GM18520 (cell line): ENCODE measurements at regions not wholly inside any gene's neighbourhood (a gene's known extent, or its start where the extent isn't known, plus 50 kb on each side); places are given as distances from the start of the nearest gene placed in this dataset.
"Not testable (repeated sequence)": the region's sequence is repeated elsewhere in the genome, so short reads cannot be mapped to it uniquely, and the experiment has no call there.

Source experiments
- ATAC-seq: cut with Tn5 transposase; IDR thresholded peaks from one replicate; pipeline ENCODE4 v1.9.1; 2021; ENCODE audit not compliant: unreplicated experiment

DNA sequence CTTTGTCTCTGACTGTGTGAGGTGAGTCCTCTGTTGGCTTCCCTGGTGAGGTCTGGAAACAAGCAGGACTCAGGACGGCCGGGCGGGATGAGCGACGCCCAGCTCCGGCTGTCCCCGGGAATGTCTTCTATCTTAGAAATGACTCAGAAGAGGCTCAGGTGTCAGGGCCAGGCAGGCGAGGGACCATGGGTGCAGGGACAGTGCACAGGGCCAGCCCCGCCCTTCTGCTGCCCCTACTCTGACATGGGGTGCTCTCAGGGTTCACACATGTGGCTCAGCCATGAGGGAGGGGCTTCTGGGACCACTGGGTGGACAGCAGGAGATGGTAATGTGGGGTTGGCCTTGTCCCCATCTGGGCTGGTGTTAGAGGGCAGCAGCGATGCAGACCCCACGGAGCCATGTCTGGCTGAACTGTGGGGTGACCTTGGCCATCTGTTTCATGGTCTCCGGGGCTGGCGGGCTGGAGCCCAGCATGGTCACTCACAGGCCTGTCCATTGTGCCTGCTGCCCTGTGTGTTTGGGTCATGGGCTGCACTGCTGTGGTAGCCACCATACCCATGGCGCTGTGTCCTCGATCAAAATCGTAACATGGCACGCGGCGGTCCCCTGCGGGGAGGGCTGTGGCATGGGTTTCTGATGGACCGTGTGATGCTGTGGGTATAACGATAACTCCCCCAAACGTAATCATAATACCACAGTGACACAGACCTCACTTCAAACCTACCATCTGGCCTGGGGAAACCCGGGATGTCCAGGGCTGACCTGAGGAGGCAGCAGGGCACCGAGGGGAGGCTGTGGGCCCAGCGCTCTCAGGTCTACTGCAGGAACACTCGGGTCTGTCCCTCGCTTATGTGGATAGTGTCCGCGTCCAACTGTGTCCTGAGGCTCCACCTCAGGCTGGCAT is 368.8 kb downstream of the TMEM121 start:
- no peak for ATAC-seq

DNA sequence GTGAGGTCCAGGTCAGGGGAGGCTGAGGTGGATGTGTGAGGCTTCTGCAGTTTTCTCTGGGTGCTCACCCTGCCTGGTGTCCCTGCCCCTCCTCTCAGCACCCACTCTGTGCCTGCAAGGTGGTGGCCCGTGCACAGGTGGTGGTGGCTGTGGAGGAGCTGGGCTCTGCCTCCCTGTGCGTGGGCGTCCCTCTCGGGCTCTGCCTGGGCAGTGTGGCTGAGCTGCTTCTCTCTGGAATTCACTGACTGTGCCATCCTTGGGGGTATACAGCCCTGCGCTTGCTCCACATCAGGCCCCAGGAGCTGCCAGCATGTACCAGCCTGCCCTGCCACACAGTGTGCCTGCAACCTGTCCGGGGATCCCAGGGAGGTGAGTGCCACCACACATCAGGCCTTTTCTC is 369.8 kb downstream of the TMEM121 start:
- ATAC-seq, result not testable (repeated sequence)

DNA sequence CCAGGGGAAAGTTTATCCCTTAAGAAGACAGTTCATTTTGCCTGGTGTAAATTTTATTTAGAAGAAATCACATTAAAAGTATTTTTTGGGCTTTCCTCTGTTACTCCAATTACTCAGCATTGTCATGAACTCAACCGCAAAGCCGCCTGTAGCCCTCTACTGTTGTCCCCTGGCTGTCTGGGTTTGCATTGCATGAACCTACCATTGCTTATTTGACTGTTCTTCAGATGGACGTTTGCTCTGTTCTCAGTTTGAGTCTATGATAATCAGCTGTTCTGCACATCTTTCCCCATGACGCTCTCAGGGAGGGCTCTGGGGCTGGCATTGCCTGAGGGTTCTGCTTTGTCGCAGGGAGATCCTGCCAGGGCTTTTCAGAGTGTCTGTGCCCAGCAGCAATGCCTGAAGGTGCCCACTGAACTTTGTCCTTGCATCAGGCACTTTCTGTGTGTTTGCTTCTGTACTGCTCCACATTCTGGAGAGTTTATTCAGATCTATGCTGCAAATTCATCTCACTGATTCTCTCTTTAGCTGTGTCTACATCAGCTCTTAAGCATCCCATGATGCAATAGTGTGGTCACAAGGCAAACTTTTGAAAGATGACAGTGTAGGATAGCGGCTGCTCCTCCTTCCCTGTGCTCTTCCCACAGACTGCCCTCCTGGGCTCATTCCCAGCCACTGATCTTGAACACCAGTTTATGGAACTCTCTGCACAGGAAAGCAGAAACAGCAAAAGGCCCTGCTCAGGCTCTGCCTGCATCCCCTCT is 370.8 kb downstream of the TMEM121 start:
- not testable (repeated sequence) for ATAC-seq

DNA sequence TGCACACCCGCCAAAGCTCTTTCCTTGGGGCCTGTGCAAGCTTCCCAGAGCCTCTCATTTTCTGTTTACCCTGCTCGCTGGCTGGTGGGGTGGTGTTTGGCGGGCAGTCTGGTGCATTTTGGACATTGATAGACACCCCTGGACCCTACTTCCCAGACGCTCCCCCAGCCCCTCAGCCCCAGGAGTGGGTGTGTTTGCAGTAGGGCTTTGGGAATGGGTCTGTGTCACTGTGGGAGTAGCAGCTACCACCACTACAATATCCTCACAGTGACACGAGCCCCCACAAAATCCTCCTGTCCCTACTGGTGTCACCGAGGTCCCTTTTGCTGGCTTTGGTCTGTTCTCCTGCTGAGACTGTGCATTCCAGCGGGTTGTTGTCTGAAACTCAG is 371.3 kb downstream of the TMEM121 start:
- no peak for ATAC-seq

DNA sequence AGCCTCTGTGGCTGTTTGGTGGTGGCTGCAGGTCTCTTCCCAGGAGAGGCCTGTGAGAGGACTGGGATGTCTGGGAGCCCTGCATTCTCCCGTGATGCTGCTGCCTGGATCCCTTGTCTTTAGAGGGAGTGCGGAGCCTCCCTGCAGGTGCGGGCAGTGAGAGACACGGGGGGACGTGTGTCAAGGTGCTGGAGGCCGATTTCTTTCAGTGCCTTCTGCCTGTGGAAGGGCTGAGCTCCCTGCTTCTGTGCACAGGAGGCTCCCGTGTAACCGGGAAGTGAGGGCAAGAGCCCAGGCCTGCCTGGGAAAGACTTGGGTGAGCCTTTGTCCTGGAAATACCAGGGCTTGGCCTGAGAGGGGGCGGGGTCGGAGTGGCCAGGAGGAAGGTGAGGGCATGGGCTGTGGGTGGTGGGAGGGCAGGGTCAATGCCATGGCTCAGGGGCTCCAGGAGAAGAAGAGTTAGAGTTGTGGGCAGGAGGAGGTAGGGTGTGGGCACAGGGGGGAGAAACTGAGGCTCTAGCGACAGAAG is 372.2 kb downstream of the TMEM121 start:
- no peak for ATAC-seq

DNA sequence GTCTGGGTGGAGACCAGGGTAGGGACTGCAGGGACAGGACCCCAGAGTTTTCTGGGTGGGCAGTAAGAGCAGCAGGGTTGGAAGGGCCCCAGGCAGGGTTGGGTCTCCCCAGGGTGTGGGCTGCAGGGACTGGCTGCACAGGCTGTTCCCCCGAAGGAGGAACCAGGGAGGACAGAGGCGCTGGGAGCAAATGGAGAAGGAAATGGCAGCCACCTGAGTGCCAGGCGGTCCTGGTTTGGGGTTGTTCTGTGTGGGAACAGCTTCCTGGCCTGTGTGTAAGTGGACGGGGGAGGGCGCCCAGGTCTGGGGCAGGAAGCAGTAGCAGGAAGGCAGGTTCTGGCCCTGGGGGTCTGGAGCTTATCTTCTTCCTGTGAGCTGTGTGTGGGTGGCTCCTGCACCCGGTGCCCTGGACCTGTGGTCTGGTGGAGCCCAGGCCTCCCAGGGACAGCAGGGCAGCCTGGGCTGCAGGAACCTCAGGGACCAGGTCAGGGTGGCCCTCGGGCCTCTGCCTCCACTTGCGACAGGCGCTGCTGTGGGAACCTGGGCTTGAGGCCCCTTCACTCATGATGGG is 372.8 kb downstream of the TMEM121 start:
- ATAC-seq, result no peak

DNA sequence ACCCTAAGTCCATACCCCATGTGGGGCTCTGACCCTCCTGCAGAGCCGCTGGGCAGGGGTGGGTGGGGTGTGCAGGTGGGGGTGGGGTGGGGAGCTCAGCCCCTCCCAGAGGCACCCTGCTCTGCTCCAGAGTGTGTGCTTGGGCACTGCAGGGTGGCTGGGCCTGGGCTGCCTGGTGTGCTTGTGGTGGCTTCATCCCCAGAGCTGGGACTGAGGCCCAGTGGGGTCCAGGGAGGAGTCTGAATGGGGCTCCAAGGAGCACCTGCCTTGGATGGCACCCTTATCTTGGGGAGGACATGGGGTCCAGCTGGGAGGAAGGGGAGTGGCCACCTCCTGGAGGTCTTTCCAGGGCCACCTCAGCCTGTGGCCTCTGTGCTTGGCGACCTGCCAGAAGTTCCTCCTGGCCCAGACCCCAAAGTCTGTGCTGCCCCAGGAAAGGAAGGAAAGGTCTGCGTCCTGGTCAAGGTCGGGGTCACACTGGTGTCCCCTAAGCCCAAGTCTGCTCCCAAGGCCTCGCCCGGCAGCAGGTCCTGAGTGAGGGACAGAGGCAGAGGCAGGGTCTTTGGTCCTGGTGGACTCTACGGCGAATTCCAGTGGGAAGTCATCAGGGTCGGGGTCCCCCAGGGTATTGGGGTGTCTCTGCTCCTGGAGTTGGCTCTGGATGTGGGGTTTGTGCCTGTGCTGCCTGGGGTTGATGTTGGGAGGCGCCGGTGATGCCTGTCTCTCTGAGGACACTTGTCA is 373.4 kb downstream of the TMEM121 start:
- no peak for ATAC-seq

DNA sequence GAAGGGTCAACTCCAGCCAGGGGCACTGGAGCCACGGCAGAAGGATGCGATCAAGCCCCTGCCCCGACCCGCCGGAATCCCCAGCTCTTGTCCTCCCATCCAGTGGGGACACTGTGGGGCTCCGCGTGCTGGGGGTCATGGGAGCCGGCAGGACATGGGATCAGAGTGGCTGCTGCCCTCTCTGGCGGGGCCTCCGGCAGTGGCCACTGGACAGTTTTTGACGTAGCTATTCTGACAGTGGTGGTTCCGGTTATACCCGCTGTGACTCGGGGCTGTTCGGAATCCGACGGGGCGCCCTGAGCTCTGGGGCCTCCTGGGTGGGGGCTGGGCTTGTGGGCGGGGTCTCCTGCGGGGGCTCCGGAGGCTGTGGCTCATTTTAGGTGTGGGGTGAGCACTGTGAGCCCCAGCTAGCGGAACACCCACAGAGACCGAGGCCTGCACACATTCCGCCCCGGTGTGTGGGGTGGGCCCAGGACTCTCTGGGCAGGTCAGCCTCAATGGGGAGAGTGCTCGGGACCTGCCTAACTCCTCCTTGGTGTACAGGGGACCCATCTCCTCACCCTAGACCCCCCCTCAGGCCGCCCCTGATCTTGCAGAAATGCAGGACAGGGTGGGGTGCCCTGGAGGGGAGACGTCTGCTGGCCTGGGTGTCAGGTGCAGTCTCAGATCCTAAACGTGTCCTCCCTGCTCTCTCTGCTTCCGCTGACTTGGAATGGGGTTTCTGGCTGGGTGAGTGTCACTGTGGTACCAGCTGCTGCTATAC is 374.2 kb downstream of the TMEM121 start:
- no peak for ATAC-seq

DNA sequence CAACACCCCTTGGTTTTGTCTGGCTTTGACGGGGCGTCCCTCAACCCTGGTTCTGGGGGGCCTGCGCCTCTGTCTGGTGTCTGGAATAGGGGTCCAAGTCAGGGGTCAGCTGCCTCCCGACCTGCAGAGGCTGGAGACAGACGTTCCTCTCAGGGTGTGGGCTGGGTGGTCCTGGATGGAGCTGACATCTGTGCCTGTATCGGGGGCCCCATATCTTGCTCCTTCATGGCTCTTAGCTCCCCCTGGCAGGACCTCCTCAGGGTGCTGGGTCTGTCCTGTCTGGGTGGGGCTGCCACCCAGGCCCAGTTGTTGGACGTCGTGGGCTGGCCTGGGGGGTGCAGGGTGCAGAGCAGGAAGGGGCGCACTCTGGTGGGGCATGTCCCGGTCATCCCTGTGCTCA is 374.8 kb downstream of the TMEM121 start:
- no peak for ATAC-seq

DNA sequence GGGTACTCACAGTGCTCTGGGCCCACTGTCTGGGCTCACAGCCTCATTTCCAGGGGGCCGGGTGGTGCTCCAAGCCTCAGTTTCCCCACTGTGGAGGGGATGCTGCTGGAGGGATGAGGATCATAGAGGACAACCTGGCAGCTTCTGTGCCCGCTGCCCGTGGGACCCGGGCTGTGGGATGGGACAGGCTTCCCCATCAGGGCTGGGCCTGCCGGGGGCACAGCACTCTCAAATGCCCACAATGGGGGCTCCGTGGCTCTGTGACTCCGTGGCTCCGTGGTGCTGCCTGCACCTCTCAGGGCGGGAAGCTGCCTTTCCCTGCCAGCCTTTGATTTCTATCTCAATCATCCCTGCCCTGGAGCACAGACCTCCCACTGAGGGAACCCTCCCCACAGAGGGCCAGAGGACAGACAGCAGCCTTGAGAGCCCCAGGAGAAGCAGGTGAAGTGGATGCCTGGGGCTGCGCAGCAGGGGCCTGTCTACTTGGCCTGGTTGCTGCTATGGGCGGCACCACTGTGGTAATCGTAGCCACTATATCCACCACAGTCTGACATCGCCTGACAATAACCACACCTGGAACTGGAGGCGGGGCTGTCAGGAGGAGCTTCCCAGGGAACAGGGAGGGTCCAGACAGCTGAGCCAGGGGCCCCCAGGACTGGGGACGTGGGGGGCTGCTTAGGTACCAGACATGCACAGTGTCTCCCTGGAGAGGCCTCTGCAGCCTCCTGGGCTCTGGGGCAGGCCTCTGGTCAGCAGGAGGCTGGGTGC is 375.9 kb downstream of the TMEM121 start:
- no peak for ATAC-seq

DNA sequence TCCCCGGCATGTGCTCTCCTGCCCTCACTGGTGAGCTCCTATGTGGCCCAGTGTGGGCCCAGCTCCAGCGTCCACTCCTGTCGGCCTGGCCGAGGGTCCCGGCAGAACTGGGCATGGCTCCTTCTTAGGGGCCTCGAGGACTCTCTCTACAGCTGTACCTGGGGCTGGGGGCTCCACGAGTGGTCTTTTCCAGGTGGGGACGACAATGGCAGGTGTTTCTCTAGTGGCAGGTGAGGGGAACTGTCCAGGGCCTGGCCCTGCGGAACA is 376.4 kb downstream of the TMEM121 start:
- not testable (repeated sequence) for ATAC-seq

DNA sequence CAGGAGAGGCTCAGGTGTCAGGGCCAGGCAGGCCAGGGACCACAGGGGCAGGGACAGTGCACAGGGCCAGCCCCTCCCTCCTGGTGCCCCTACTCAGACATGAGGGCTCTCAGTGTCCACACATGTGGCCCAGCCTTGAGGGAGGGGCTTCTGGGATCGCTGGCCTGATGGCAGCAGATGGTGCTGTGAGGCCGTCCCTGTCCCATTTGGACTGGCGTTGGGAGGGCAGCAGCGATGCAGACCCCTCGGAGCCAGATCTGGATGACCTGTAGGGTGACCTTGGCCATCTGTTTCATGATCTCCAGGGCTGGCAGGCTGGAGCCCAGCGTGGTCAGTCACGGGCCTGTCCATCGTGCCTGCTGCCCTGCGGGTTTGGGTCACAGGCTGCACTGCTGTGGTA is 377.6 kb downstream of the TMEM121 start:
- ATAC-seq, result no peak

DNA sequence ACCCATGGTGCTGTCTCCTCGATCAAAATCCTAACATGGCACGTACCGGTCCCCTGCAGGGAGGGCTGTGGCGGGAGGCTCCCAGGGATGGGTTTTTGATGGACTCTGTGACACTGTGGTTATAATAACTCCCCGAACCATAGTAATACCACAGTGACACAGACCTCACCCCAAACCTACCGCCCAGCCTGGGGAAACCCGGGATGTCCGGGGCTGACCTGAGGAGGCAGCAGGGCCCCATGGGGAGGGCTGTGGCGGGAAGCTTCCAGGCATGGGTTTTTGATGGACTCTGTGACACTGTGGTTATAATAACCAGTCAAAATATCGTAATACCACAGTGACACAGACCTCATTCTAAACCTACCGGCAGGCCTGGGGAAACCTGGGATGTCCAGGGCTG is 378.0 kb downstream of the TMEM121 start:
- no peak for ATAC-seq

DNA sequence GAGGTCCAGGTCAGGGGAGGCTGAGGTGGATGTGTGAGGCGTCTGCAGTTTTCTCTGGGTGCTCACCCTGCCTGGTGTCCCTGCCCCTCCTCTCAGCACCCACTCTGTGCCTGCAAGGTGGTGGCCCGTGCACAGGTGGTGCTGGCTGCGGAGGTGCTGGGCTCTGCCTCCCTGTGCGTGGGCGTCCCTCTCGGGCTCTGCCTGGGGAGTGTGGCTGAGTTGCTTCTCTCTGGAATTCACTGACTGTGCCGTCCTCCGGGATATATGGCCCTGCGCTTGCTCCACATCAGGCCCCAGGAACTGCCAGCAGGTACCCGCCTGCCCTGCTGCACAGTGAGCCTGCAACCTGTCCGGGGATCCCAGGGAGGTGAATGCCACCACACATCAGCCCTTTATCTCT is 379.1 kb downstream of the TMEM121 start:
- ATAC-seq, result no peak

DNA sequence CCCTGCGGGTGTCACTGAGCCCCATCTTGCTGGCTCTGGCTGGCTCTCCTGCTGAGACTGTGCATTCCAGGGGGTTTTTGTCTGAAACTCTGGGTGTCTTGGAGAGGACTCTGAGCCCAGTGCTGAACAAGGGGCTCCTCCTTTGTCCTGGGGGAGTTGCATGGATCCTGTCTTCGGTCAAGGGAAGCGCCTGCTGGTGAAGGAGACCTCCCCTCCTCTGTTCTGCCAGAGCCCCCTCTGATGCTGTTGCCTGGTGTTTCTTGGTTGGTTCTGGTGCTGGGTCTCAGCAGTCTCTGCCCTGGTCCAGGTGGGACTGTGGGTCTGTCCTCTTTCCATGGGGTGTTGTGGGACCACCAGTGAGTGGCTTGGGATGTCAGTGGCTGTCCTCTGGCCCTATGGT is 380.9 kb downstream of the TMEM121 start:
- no peak for ATAC-seq

DNA sequence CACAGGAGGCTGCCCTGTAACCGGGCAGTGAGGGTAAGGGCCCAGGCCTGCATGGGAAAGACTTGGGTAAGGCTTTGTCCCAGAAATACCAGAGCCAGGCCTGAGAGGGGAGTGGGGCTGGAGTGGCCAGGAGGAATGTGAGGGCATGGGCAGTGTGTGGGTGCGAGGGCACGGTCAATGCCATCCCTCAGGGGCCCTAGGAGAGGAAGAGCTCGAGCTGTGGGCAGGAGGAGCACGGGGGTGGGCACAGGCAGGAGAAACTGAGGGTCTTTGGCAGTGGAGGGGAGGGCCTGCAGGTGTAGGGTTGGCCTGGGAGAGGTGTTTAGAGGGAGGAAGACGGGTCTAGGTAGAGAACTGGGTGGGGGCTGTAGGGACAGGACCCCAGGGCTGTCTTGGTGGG is 381.6 kb downstream of the TMEM121 start:
- ATAC-seq, result no peak

DNA sequence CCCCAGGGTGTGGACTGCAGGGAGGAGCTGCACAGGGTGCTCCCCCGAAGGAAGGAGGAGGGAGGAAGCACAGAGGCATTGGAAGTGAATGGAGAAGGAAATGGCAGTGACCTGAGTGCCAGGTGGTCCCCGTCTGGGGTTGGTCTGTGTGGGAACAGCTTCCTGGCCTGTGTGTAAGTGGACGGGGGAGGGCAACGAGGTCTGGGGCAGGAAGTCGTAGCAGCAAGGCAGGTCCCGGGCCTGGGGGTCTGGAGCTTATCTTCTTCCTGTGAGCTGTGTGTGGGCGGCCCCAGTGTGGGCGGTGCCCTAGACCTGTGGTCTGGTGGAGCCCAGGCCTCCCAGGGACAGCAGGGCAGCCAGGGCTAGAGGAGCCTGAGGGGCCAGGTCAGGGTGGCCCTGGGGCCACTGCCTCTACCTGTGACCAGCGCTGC is 382.1 kb downstream of the TMEM121 start:
- no peak for ATAC-seq

DNA sequence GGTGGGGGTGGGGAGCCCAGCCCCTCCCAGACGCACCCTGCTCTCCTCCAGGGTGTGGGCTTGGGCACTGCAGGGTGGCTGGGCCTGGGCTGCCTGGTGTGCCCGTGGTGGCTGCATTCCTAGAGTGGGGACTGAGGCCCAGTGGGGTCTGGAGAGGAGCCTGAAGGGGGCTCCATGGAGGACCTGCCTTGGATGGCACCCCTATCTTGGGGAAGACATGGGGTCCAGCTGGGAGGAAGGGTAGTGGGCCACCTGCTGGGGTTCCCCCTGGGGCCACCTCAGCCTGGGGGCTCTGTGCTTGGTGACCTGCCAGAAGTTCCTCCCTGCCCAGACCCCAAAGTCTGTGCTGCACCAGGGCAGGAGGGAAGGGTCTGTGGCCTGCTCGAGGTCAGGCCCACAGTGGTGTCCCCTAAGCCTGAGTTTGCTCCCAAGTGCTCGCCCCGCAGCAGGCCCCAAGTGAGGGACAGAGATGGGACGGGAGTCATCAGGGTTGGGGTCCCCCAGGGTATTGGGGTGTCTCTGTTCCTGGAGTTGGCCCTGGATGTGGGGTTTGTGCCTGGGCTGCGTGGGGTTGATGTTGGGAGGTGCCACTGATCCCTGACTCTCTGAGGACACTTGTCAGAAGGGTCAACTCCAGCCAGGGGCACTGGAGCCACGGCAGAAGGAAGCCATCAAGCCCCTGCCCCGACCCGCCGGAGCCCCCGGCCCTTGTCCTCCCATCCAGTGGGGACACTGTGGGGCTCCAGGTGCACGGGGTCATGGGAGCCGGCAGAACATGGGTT is 382.9 kb downstream of the TMEM121 start:
- no peak for ATAC-seq

DNA sequence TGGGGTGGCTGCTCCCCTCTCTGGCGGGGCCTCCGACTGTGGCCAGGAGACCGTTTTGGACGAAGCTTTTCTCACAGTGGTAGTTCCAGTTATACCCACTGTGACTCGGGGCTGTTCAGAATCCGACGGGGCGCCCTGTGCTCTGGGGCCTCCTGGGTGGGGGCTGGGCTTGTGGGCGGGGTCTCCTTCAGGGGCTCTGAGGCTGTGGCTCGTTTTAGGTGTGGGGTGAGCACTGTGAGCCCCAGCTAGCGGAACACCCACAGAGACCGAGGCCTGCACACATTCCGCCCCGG is 383.4 kb downstream of the TMEM121 start:
- not testable (repeated sequence) for ATAC-seq
